H1 (cell line): ENCODE measurements at regions not wholly inside any gene's neighbourhood (a gene's known extent, or its start where the extent isn't known, plus 50 kb on each side); places are given as distances from the start of the nearest gene placed in this dataset.

ENCODE experiments used
- CTCF ChIA-PET: fragments of 300-600 bp; sonication (Branson Sonifier 250); formaldehyde crosslinking; loops from one replicate; lab custom pipeline; 2021; ENCODE audit not compliant: partially characterized antibody; lab: Charles Lee
- POLR2A ChIA-PET: fragments of 300-600 bp; sonication (Branson Sonifier 250); formaldehyde crosslinking; loops from one replicate; lab custom pipeline; 2021; ENCODE audit warnings: inconsistent platforms; ENCODE audit not compliant: partially characterized antibody; lab: Charles Lee
- DNase-seq, 2 experiments: peaks; one replicate each; pipeline versions ENCODE4 v3.0.0 to v3.0.0-alpha.2; 2010 to 2022; ENCODE audit warnings: low spot score in 2 of 2, low read depth in 1 of 2, mixed read lengths in 1 of 2
- FAIRE-seq: peaks from 2 replicates; lab custom pipeline; 2011; peaks lifted over from hg19 to GRCh38; lab: Jason Lieb, UNC
- H2AFZ ChIP-seq: 2 replicates; pipeline ENCODE4 v1.8.1; 2012; ENCODE audit warnings: low read length, inconsistent platforms
- H2AK5ac ChIP-seq: 2 replicates; pipeline ENCODE4 v1.6.1; 2013; ENCODE audit warnings: low read depth, low read length
- H2BK120ac ChIP-seq: replicated peaks from 2 replicates; pipeline ENCODE3; 2013; ENCODE audit warnings: low read depth, low read length, inconsistent platforms
- H2BK12ac ChIP-seq: 2 replicates; pipeline ENCODE4 v1.6.1; 2013; ENCODE audit warnings: low read depth, low read length
- H2BK15ac ChIP-seq: 2 replicates; pipeline ENCODE4 v1.6.1; 2013; ENCODE audit warnings: low read length
- H2BK20ac ChIP-seq: 2 replicates; pipeline ENCODE4 v1.6.1; 2013; ENCODE audit warnings: low read length
- H2BK5ac ChIP-seq: 2 replicates; pipeline ENCODE4 v1.6.1; 2013; ENCODE audit warnings: low read depth, low read length
- H3K14ac ChIP-seq: 2 replicates; pipeline ENCODE4 v1.6.1; 2013; ENCODE audit warnings: inconsistent platforms; ENCODE audit not compliant: insufficient read length
- H3K18ac ChIP-seq: 2 replicates; pipeline ENCODE4 v1.6.1; 2013; ENCODE audit warnings: low read length; ENCODE audit errors: extremely low read depth
- H3K23ac ChIP-seq: 2 replicates; pipeline ENCODE4 v1.6.1; 2013; ENCODE audit warnings: inconsistent platforms; ENCODE audit not compliant: insufficient read length
- H3K23me2 ChIP-seq: 2 replicates; pipeline ENCODE4 v1.6.1; 2013; ENCODE audit warnings: low read depth, low read length
- H3K27ac ChIP-seq: 2 replicates; pipeline ENCODE4 v1.6.1; 2011; ENCODE audit warnings: low read depth, low read length, inconsistent platforms
- H3K27me3 ChIP-seq, 4 experiments: replicated peaks in 1 of 4; 1 replicate in 1 of 4; 2 replicates in 3 of 4; pipeline versions ENCODE4 v1.6.1 to v1.8.1; 2011 to 2013; ENCODE audit warnings: low read length in 3 of 4, mild to moderate bottlenecking in 3 of 4, inconsistent platforms in 2 of 4, mixed read lengths in 2 of 4, moderate library complexity in 1 of 4; ENCODE audit not compliant: control insufficient read depth in 3 of 4, insufficient read depth in 3 of 4; ENCODE audit errors: extremely low read depth in 1 of 4
- H3K36me3 ChIP-seq, 4 experiments: 2 replicates each; pipeline versions ENCODE4 v1.6.1 to v1.8.1; 2011 to 2013; ENCODE audit warnings: mild to moderate bottlenecking in 4 of 4, low read length in 3 of 4, moderate library complexity in 2 of 4, control low read depth in 1 of 4, inconsistent platforms in 1 of 4; ENCODE audit not compliant: insufficient read depth in 4 of 4, control insufficient read depth in 2 of 4
- H3K4ac ChIP-seq: replicated peaks from 2 replicates; pipeline ENCODE3; 2013; ENCODE audit warnings: low read length, low read depth, mixed read lengths, inconsistent platforms; ENCODE audit not compliant: insufficient read length
- H3K4me1 ChIP-seq, 4 experiments: replicated peaks in 1 of 4; 1 replicate in 1 of 4; 2 replicates in 3 of 4; pipeline versions ENCODE4 v1.6.1 to v1.8.1; 2011 to 2013; ENCODE audit warnings: low read length in 3 of 4, inconsistent platforms in 2 of 4, mixed read lengths in 1 of 4; ENCODE audit not compliant: insufficient read depth in 4 of 4, control insufficient read depth in 3 of 4
- H3K4me2 ChIP-seq, 2 experiments: 2 replicates each; pipeline versions ENCODE4 v1.6.1 to v1.8.1; 2011 to 2013; ENCODE audit warnings: low read depth in 2 of 2, low read length in 2 of 2, control low read depth in 1 of 2, inconsistent platforms in 1 of 2, mild to moderate bottlenecking in 1 of 2; ENCODE audit not compliant: insufficient read depth in 1 of 2
- H3K4me3 ChIP-seq, 4 experiments: fragments of 200-600, 300-600 bp in 1 of 4; sonication (generic), shearing (Covaris generic), sonication (Bioruptor Twin) in 1 of 4; 2 replicates each; pipeline versions ENCODE4 v1.5.1 to v1.8.1; 2011 to 2016; ENCODE audit warnings: low read length in 4 of 4, low read depth in 3 of 4, control low read depth in 2 of 4, inconsistent platforms in 2 of 4, mild to moderate bottlenecking in 2 of 4, mixed read lengths in 1 of 4, moderate library complexity in 1 of 4; ENCODE audit not compliant: insufficient read depth in 2 of 4; ENCODE audit errors: extremely low read depth in 1 of 4
- H3K56ac ChIP-seq: replicated peaks from 2 replicates; pipeline ENCODE3; 2013; ENCODE audit warnings: low read depth, mild to moderate bottlenecking, mixed read lengths, low read length, inconsistent platforms; ENCODE audit not compliant: insufficient read length
- H3K79me1 ChIP-seq: 2 replicates; pipeline ENCODE4 v1.6.1; 2013; ENCODE audit warnings: low read depth, low read length, control low read depth
- H3K79me2 ChIP-seq, 2 experiments: 2 replicates each; pipeline versions ENCODE4 v1.6.1 to v1.8.1; 2012 to 2013; ENCODE audit warnings: low read length in 2 of 2, mild to moderate bottlenecking in 2 of 2, inconsistent platforms in 1 of 2; ENCODE audit not compliant: insufficient read depth in 2 of 2, control insufficient read depth in 1 of 2
- H3K9ac ChIP-seq, 4 experiments: replicated peaks in 1 of 4; 1 replicate in 1 of 4; 2 replicates in 3 of 4; pipeline versions ENCODE4 v1.6.1 to v1.8.1; 2011 to 2013; ENCODE audit warnings: low read depth in 3 of 4, low read length in 3 of 4, control low read depth in 2 of 4, mild to moderate bottlenecking in 2 of 4, moderate library complexity in 2 of 4, inconsistent platforms in 1 of 4; ENCODE audit errors: extremely low read depth in 1 of 4
- H3K9me3 ChIP-seq, 2 experiments: 2 replicates each; pipeline versions ENCODE4 v1.6.1 to v1.8.1; 2012 to 2013; ENCODE audit warnings: mild to moderate bottlenecking in 2 of 2, moderate library complexity in 2 of 2, control low read depth in 1 of 2, inconsistent platforms in 1 of 2, low read depth in 1 of 2, low read length in 1 of 2, mixed read lengths in 1 of 2; ENCODE audit not compliant: insufficient read depth in 2 of 2
- H4K20me1 ChIP-seq, 2 experiments: replicated peaks in 1 of 2; 2 replicates each; pipeline versions ENCODE3 to v1.8.1; 2011 to 2013; ENCODE audit warnings: inconsistent platforms in 2 of 2, low read length in 2 of 2, mild to moderate bottlenecking in 1 of 2; ENCODE audit not compliant: insufficient read depth in 2 of 2, control insufficient read depth in 1 of 2
- H4K5ac ChIP-seq: 2 replicates; pipeline ENCODE4 v1.6.1; 2013; ENCODE audit warnings: low read length, low read depth, mixed read lengths, inconsistent platforms; ENCODE audit not compliant: insufficient read length
- H4K8ac ChIP-seq: 2 replicates; pipeline ENCODE4 v1.8.0; 2013; ENCODE audit warnings: mild to moderate bottlenecking, moderate library complexity, low read length, inconsistent platforms; ENCODE audit not compliant: insufficient read depth; ENCODE audit errors: extremely low read depth
- H4K91ac ChIP-seq: replicated peaks from 2 replicates; pipeline ENCODE3; 2013; ENCODE audit warnings: low read length, mixed read lengths, inconsistent platforms; ENCODE audit not compliant: insufficient read length
- BRCA1 ChIP-seq: IDR thresholded peaks from 2 replicates; pipeline ENCODE4 v1.6.1; 2012; ENCODE audit warnings: low read depth, low read length, improper control_type of control experiment
- CBX5 ChIP-seq: fragments of 300-800, 300-1000 bp; sonication (generic); IDR thresholded peaks from 2 replicates; pipeline ENCODE4 v1.7.1; 2016; ENCODE audit warnings: antibody characterized with exemption, low read length, low read depth
- CEBPB ChIP-seq: IDR thresholded peaks from 2 replicates; pipeline ENCODE4 v1.6.1; 2012; ENCODE audit warnings: low read depth, low read length
- CTBP2 ChIP-seq: IDR thresholded peaks from 2 replicates; pipeline ENCODE4 v1.7.0; 2011; ENCODE audit warnings: borderline replicate concordance, mild to moderate bottlenecking, moderate library complexity, mixed read lengths, low read length; ENCODE audit not compliant: insufficient read depth, insufficient read length
- E2F6 ChIP-seq: IDR thresholded peaks from 2 replicates; pipeline ENCODE4 v1.6.1; 2012; ENCODE audit warnings: inconsistent platforms
- HDAC6 ChIP-seq: IDR thresholded peaks from one replicate; pipeline ENCODE4 v1.7.1; 2012; ENCODE audit warnings: low read depth, mild to moderate bottlenecking, inconsistent platforms, low read length, moderate library complexity
- JUND ChIP-seq: IDR thresholded peaks from 2 replicates; pipeline ENCODE4 v1.6.1; 2011; ENCODE audit warnings: mild to moderate bottlenecking, improper control_type of control experiment, low read length
- PHF8 ChIP-seq: fragments of 200-600 bp; sonication (generic); conservative IDR thresholded peaks from 2 replicates; pipeline ENCODE4 v1.7.1; 2012; ENCODE audit warnings: low read depth, mild to moderate bottlenecking, inconsistent platforms, low read length, moderate library complexity
- SIX5 ChIP-seq: IDR thresholded peaks from 2 replicates; pipeline ENCODE4 v1.6.1; 2011; ENCODE audit warnings: mild to moderate bottlenecking, low read depth, low read length
- SP2 ChIP-seq: IDR thresholded peaks from 2 replicates; pipeline ENCODE4 v1.6.1; 2012; ENCODE audit warnings: mild to moderate bottlenecking, low read length, inconsistent platforms
- WGBS, 2 experiments: shearing (Covaris generic) in 1 of 2; methylation state at CpG; one replicate each; pipeline versions ENCODE4 v1.1.6 to v1.1.7; 2013 to 2015; ENCODE audit warnings: low lambda C conversion rate in 2 of 2, mixed read lengths in 2 of 2, inconsistent platforms in 1 of 2, low coverage in 1 of 2, missing lambda C conversion rate in 1 of 2; ENCODE audit not compliant: insufficient replicate concordance in 2 of 2, insufficient coverage in 1 of 2, insufficient read length in 1 of 2; ENCODE audit errors: extremely low coverage in 1 of 2, missing lambda C conversion rate in 1 of 2; 5-methylcytosine and 5-hydroxymethylcytosine counted together

DNA sequence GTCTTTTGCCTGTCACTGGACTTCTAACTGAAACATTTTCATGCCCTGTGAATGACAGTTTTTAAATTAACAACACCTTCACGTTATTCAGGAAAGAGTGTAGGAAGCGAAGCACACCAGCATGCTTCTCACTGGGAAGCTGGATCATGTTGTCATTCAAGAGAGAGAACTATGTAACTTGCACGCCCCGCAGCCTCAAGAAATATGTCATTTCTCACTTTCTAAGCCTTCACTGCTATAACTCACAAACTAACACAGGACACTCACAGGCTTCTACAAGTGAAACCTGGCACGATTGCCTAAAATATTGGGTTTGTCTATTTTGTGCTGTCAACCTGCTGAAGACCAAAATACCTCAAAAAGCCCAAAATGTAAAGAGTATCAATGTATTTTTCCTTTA, 466.3 kb downstream of the EFNA5 start:
- Histone ChIP-seq H3K23ac (no peak overlapping the region), H4K20me1 (no peaks in the 10 kb centered on the region), H2BK20ac (no peak overlapping the region), H3K14ac (no peak overlapping the region), H3K4me2 (no peak overlapping the region), H3K4me3 (no peak overlapping the region)
- WGBS, 2 experiments, result 77% methylated on average over 5 of the region's 5 CpGs; no CpG with 5 or more reads in 1 of the 2 experiments
- CTCF ChIA-PET, result no interaction called here
- DNase-seq, result no peak
- TF ChIP-seq SP2, result no peak
- no peak for TF ChIP-seq JUND
- no peak for TF ChIP-seq HDAC6
- no peak for TF ChIP-seq CTBP2
- no peak for TF ChIP-seq CBX5
- no peak for TF ChIP-seq BRCA1
- TF ChIP-seq E2F6, result no peak
- TF ChIP-seq SIX5, result no peak
- TF ChIP-seq CEBPB, result no peak
- no peak for TF ChIP-seq PHF8
- TF ChIP-seq, all 59 proteins: peak for 0
- H4K91ac ChIP-seq, result no peak overlapping the region
- no peak overlapping the region for H2BK5ac ChIP-seq
- FAIRE-seq, result peak; percentile 60
- H3K23me2 ChIP-seq, result no peaks in the 10 kb centered on the region
- no peaks in the 10 kb centered on the region for H3K79me1 ChIP-seq
- no peaks in the 10 kb centered on the region for H3K36me3 ChIP-seq
- no peak overlapping the region for H2AFZ ChIP-seq
- no peak overlapping the region for H2BK15ac ChIP-seq
- no peaks in the 10 kb centered on the region for H3K79me2 ChIP-seq
- no peak overlapping the region for H2AK5ac ChIP-seq
- no peak overlapping the region for H3K27ac ChIP-seq
- H3K4ac ChIP-seq, result no peak overlapping the region
- H3K4me1 ChIP-seq, result no peaks in the 10 kb centered on the region
- H2BK12ac ChIP-seq, result no peak overlapping the region
- H3K27me3 ChIP-seq, result no peaks in the 10 kb centered on the region
- H3K9ac ChIP-seq, result no peak overlapping the region
- H2BK120ac ChIP-seq, result no peak overlapping the region
- no peak overlapping the region for H3K56ac ChIP-seq
- H4K5ac ChIP-seq, result no peak overlapping the region
- H3K18ac ChIP-seq, result no peak overlapping the region
- POLR2A ChIA-PET, result no interaction called here
- H3K9me3 ChIP-seq, result no peaks in the 10 kb centered on the region
- no peak overlapping the region for H4K8ac ChIP-seq
